ENCODE measurements at regions not wholly inside any gene's neighbourhood (a gene's known extent, or its start where the extent isn't known, plus 50 kb on each side); places are given as distances from the start of the nearest gene placed in this dataset.

DNA sequence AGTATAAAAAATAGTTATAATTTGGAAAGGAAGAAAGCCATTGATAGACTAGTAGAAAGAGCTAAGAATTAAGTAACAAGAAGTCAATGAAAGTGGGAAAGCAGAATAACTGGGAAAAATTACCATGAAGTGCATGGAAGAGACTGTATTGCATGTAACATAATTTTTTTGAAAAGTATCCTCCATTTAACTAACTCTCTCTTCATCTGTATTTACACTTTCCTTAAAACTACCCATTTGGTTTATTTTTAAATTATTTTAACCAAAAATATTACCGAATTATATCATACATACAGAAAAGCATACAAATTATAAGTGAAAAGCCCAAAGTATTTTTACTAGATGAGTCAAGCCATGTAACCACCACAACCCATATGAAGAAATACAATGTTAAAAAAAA lies 1009.9 kb upstream of the SEMA6D start:
- TF ChIP-seq, protein P1, sequence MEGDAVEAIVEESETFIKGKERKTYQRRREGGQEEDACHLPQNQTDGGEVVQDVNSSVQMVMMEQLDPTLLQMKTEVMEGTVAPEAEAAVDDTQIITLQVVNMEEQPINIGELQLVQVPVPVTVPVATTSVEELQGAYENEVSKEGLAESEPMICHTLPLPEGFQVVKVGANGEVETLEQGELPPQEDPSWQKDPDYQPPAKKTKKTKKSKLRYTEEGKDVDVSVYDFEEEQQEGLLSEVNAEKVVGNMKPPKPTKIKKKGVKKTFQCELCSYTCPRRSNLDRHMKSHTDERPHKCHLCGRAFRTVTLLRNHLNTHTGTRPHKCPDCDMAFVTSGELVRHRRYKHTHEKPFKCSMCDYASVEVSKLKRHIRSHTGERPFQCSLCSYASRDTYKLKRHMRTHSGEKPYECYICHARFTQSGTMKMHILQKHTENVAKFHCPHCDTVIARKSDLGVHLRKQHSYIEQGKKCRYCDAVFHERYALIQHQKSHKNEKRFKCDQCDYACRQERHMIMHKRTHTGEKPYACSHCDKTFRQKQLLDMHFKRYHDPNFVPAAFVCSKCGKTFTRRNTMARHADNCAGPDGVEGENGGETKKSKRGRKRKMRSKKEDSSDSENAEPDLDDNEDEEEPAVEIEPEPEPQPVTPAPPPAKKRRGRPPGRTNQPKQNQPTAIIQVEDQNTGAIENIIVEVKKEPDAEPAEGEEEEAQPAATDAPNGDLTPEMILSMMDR (IDR thresholded peaks at IDR 0.05; ENCODE audit: low read length) = no peak
- TF ChIP-seq EZH2 (IDR thresholded peaks at IDR 0.05; ENCODE audit: borderline replicate concordance, low read length) = no peak
